ENCODE measurements at regions not wholly inside any gene's neighbourhood (a gene's known extent, or its start where the extent isn't known, plus 50 kb on each side); places are given as distances from the start of the nearest gene placed in this dataset.

DNA sequence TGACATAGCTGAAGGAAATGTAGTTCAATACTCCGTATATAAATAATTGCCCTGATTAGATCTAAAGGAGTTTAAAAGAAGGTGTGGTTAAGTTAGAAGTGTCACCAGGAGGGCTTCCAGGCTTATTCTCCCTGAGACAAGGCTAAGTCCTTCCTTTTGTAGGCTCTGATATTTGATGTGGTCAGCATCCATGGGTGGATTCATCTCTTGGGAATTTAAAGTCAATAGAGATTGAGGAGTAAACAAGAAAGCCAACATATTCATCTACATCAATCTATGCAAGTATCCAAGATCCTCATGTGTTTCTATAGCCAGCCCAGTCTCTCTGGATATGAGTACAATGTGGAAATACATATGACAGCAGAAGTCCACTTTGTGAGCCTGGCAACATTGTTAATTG, 76.8 kb downstream of the KCTD12 start:
- no peak for TF ChIP-seq POLR2A (IDR thresholded peaks at IDR 0.05)
- TF ChIP-seq, protein P1, sequence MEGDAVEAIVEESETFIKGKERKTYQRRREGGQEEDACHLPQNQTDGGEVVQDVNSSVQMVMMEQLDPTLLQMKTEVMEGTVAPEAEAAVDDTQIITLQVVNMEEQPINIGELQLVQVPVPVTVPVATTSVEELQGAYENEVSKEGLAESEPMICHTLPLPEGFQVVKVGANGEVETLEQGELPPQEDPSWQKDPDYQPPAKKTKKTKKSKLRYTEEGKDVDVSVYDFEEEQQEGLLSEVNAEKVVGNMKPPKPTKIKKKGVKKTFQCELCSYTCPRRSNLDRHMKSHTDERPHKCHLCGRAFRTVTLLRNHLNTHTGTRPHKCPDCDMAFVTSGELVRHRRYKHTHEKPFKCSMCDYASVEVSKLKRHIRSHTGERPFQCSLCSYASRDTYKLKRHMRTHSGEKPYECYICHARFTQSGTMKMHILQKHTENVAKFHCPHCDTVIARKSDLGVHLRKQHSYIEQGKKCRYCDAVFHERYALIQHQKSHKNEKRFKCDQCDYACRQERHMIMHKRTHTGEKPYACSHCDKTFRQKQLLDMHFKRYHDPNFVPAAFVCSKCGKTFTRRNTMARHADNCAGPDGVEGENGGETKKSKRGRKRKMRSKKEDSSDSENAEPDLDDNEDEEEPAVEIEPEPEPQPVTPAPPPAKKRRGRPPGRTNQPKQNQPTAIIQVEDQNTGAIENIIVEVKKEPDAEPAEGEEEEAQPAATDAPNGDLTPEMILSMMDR (IDR thresholded peaks at IDR 0.05), result no peak
